Body of pancreas (tissue), 4 donors: ENCODE measurements at regions not wholly inside any gene's neighbourhood (a gene's known extent, or its start where the extent isn't known, plus 50 kb on each side); places are given as distances from the start of the nearest gene placed in this dataset.
"Not testable (repeated sequence)": the region's sequence is repeated elsewhere in the genome, so short reads cannot be mapped to it uniquely, and the experiment has no call there.

ENCODE experiments used
- ATAC-seq: fragments of 150-250 bp; one replicate; pipeline ENCODE4 v1.9.1; 2016
- DNase-seq, 4 donors: peaks; one replicate each; pipeline ENCODE4 v3.0.0-alpha.2; 2019
- H3K27ac ChIP-seq, 4 donors: fragments of 200-600 bp; sonication (generic); 1 replicate in 3 of 4; 2 replicates in 1 of 4; pipeline versions ENCODE4 v1.5.1 to v1.6.1; 2016 to 2019; ENCODE audit warnings: mild to moderate bottlenecking in 1 of 4, mixed read lengths in 1 of 4, moderate library complexity in 1 of 4
- H3K27me3 ChIP-seq, 2 donors: fragments of 200-600 bp; sonication (generic); one replicate each; pipeline ENCODE4 v1.6.0; 2016; ENCODE audit warnings: mild to moderate bottlenecking in 1 of 2
- H3K36me3 ChIP-seq, 2 donors: fragments of 200-600 bp; sonication (generic); replicated peaks in 1 of 2; 2 replicates each; pipeline ENCODE4 v1.5.1; 2016; ENCODE audit warnings: low read depth in 2 of 2; ENCODE audit not compliant: insufficient read depth in 1 of 2
- H3K4me1 ChIP-seq: fragments of 200-600 bp; sonication (generic); one replicate; pipeline ENCODE4 v1.6.0; 2016
- H3K4me3 ChIP-seq, 2 donors: fragments of 200-600 bp; sonication (generic); 1 replicate in 1 of 2; 2 replicates in 1 of 2; pipeline ENCODE4 v1.5.1; 2016 to 2019
- H3K9me3 ChIP-seq, 3 donors: fragments of 200-600 bp; sonication (generic); 1 replicate in 2 of 3; 2 replicates in 1 of 3; pipeline ENCODE4 v1.5.1; 2016
- CTCF ChIP-seq, 7 experiments: fragments of 450-650 bp in 4 of 7; fragments of 200-600 bp in 3 of 7; sonication (generic) in 3 of 7; IDR thresholded peaks; one replicate each; pipeline ENCODE4 v1.5.1; 2016 to 2019; ENCODE audit warnings: antibody characterized with exemption in 7 of 7
- POLR2A ChIP-seq, 3 donors: fragments of 450-650 bp; IDR thresholded peaks; one replicate each; pipeline ENCODE4 v1.6.1; 2016; ENCODE audit warnings: antibody characterized with exemption in 3 of 3, mild to moderate bottlenecking in 2 of 3
- WGBS, 2 donors: methylation state at CpG; one replicate each; pipeline ENCODE4 v1.1.5; 2017; 5-methylcytosine and 5-hydroxymethylcytosine counted together
- intact Hi-C: fragments of 100-400 bp; cut with DNase I; formaldehyde crosslinking; loops from one replicate; pipeline ENCODE4 v1.15.1; 2023

- Histone ChIP-seq H3K27me3 (no peaks in the 10 kb centered on the region), H3K36me3 (no peaks in the 10 kb centered on the region), H3K4me3 (no peak overlapping the region), H3K4me1 (no peaks in the 10 kb centered on the region), H3K27ac (no peak overlapping the region), H3K9me3 (no peaks in the 10 kb centered on the region)
- no peak for DNase-seq
- no peak for ATAC-seq
- intact Hi-C loops = no loop called here
- TF ChIP-seq POLR2A (IDR thresholded peaks at IDR 0.05) (no peak), CTCF (IDR thresholded peaks at IDR 0.05) (no peak)
- WGBS, 2 donors = 64 to 65% methylated on average over 7 of the region's 7 CpGs
These were observed 404.3 kb upstream of the SLC35B3 start for GRCh38 chr6:8839626-8840025.

- Histone ChIP-seq H3K4me3 (no peak overlapping the region), H3K4me1 (no peaks in the 10 kb centered on the region), H3K27me3 (no peaks in the 10 kb centered on the region), H3K27ac (no peak overlapping the region), H3K9me3 (no peaks in the 10 kb centered on the region), H3K36me3 (no peaks in the 10 kb centered on the region)
- 74 to 85% methylated on average over 2 of the region's 2 CpGs for WGBS, 2 donors
- DNase-seq = no peak
- intact Hi-C loops = no loop called here
- TF ChIP-seq CTCF (IDR thresholded peaks at IDR 0.05) (no peak), POLR2A (IDR thresholded peaks at IDR 0.05) (no peak)
- ATAC-seq = no peak
These were observed 402.0 kb upstream of the SLC35B3 start for GRCh38 chr6:8837343-8837742.

GRCh38 chr6:8832695-8833094 lies 397.4 kb upstream of the SLC35B3 start:
- H3K27me3 ChIP-seq, H3K27ac ChIP-seq, intact Hi-C loops, H3K4me3 ChIP-seq, H3K9me3 ChIP-seq, H3K36me3 ChIP-seq, ATAC-seq, DNase-seq, H3K4me1 ChIP-seq: not testable (repeated sequence)
- WGBS, 2 donors = 84 to 94% methylated on average over 3 of the region's 3 CpGs

- no peaks in the 10 kb centered on the region for H3K27me3 ChIP-seq
These were observed 396.2 kb upstream of the SLC35B3 start for GRCh38 chr6:8831366-8832152.

GRCh38 chr6:8830794-8831193 lies 395.4 kb upstream of the SLC35B3 start:
- 22 to 27% methylated on average over 1 of the region's 1 CpG for WGBS, 2 donors
- Histone ChIP-seq H3K4me3 (no peak overlapping the region), H3K9me3 (no peaks in the 10 kb centered on the region), H3K36me3 (no peaks in the 10 kb centered on the region), H3K27me3 (no peaks in the 10 kb centered on the region), H3K27ac (no peak overlapping the region), H3K4me1 (no peaks in the 10 kb centered on the region)
- DNase-seq = no peak
- no peak for TF ChIP-seq CTCF (IDR thresholded peaks at IDR 0.05)
- no peak for TF ChIP-seq POLR2A (IDR thresholded peaks at IDR 0.05)
- no peak for ATAC-seq
- intact Hi-C loops = no loop called here

More at GRCh38 chr6:8831366-8832152, 396.2 kb upstream of the SLC35B3 start:
- Histone ChIP-seq H3K4me3 (no peak overlapping the region), H3K9me3 (no peaks in the 10 kb centered on the region), H3K27ac (no peak overlapping the region), H3K36me3 (no peaks in the 10 kb centered on the region), H3K4me1 (no peaks in the 10 kb centered on the region)
- no peak for TF ChIP-seq POLR2A (IDR thresholded peaks at IDR 0.05)
- TF ChIP-seq CTCF (IDR thresholded peaks at IDR 0.05) = no peak
- no peak for ATAC-seq
- 68 to 81% methylated on average over 11 of the region's 11 CpGs for WGBS, 2 donors
- intact Hi-C loops = no loop called here
- DNase-seq = no peak
